ENCODE measurements at regions not wholly inside any gene's neighbourhood (a gene's known extent, or its start where the extent isn't known, plus 50 kb on each side); places are given as distances from the start of the nearest gene placed in this dataset.
"Not testable (repeated sequence)": the region's sequence is repeated elsewhere in the genome, so short reads cannot be mapped to it uniquely, and the experiment has no call there.

DNA sequence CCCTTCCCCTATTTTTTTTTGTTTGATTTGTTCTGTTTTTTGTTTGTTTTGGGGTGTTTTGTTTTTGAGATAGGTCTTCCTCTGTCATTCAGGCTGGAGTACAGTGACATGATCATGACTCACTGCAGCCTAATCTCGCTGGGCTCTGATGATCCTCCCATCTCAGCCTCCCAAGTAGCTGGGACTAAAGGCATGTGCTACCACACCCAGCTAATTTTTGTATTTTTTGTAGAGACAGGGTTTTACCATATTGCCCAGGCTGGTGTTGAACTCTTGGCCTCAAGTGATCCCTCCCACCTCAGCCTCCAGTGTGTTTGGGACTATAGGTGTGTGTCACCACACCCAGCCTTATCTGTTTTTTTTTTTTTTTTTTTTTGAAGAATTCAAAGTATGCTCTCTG is 605.4 kb downstream of the DNAH5 start:
- TF ChIP-seq, protein P1, sequence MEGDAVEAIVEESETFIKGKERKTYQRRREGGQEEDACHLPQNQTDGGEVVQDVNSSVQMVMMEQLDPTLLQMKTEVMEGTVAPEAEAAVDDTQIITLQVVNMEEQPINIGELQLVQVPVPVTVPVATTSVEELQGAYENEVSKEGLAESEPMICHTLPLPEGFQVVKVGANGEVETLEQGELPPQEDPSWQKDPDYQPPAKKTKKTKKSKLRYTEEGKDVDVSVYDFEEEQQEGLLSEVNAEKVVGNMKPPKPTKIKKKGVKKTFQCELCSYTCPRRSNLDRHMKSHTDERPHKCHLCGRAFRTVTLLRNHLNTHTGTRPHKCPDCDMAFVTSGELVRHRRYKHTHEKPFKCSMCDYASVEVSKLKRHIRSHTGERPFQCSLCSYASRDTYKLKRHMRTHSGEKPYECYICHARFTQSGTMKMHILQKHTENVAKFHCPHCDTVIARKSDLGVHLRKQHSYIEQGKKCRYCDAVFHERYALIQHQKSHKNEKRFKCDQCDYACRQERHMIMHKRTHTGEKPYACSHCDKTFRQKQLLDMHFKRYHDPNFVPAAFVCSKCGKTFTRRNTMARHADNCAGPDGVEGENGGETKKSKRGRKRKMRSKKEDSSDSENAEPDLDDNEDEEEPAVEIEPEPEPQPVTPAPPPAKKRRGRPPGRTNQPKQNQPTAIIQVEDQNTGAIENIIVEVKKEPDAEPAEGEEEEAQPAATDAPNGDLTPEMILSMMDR (IDR thresholded peaks at IDR 0.05 in 8 of 11, conservative IDR thresholded peaks at IDR 0.05 in 3 of 11) = no peak
- no peak for TF ChIP-seq POLR2A (IDR thresholded peaks at IDR 0.05)
- TF ChIP-seq POLR2AphosphoS5 (IDR thresholded peaks at IDR 0.05) = no peak
- H3K4me3 ChIP-seq = no peak overlapping the region
- intact Hi-C loops (cut with DNase I; ENCODE audit: low total_unique reads) = no loop called here
- H3K27me3 ChIP-seq (replicated peaks in 1 of 7) = no peaks in the 10 kb centered on the region
- H3K27ac ChIP-seq = no peak overlapping the region
- peaks cover 0 to 61% (median 20%) of the 10 kb centered on the region in 8 donors for H3K9me3 ChIP-seq
- no peaks in the 10 kb centered on the region for H3K36me3 ChIP-seq
- WGBS, 5 donors = 0 to 36% (median 29%) methylated on average over 1 of the region's 1 CpG
- H3K4me1 ChIP-seq = no peaks in the 10 kb centered on the region
- DNase-seq = no peak

DNA sequence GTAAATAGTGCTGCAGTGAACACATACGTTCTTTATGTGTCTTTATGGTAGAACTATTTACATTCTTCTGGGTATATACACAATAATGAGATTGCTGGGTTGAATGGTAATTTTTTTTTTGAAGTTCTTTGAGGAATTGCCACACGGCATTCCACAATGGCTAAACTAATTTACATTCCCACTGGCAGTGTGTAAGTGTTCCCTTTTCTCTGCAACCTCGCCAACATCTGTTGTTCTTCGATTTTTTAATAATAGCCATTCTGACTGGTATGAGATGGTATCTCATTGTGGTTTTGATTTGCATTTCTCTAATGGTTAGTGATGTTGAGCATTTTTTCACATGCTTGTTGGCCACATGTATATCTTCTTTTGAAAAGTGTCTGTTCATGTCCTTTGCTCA is 609.5 kb downstream of the DNAH5 start:
- intact Hi-C loops (cut with DNase I; ENCODE audit: low total_unique reads); H3K4me1 ChIP-seq; H3K4me3 ChIP-seq; H3K27me3 ChIP-seq (replicated peaks in 1 of 7); H3K36me3 ChIP-seq; H3K27ac ChIP-seq; DNase-seq: not testable (repeated sequence)
- 61 to 90% (median 78%) methylated on average over 4 of the region's 4 CpGs for WGBS, 5 donors
- peaks cover 0 to 38% (median 6%) of the 10 kb centered on the region in 8 donors for H3K9me3 ChIP-seq

DNA sequence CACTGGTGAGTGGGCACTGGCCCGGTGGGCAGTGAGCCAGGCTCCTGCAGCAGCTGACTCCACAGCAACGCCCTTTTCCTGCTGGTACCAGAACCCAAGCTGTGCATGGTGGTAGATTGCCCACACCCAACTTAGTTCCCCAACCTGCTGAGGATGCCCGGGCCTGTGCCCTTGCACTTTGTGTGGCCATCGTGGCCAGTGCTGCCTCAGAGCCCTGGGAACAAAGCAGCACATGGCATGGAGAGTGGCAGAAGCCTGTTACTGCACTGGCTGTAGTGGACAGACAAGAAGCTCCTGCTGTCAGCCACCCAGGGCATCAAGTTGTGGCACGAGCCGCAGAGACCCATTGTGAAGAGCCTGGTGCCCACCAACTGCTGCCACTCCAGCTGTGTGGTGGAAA is 612.9 kb downstream of the DNAH5 start:
- TF ChIP-seq POLR2AphosphoS5 (IDR thresholded peaks at IDR 0.05) (no peak), POLR2A (IDR thresholded peaks at IDR 0.05) (no peak)
- TF ChIP-seq, protein P1 (IDR thresholded peaks at IDR 0.05 in 8 of 11, conservative IDR thresholded peaks at IDR 0.05 in 3 of 11) = no peak
- intact Hi-C loops (cut with DNase I; ENCODE audit: low total_unique reads) = no loop called here
- H3K4me3 ChIP-seq = no peak overlapping the region
- H3K27me3 ChIP-seq (replicated peaks in 1 of 7) = no peaks in the 10 kb centered on the region
- H3K27ac ChIP-seq = no peak overlapping the region
- H3K9me3 ChIP-seq = peaks cover 0 to 19% (median 7%) of the 10 kb centered on the region in 8 donors
- 66 to 90% (median 77%) methylated on average over 4 to 6 of the region's 6 CpGs for WGBS, 5 donors
- no peaks in the 10 kb centered on the region for H3K36me3 ChIP-seq
- DNase-seq = no peak
- no peaks in the 10 kb centered on the region for H3K4me1 ChIP-seq

DNA sequence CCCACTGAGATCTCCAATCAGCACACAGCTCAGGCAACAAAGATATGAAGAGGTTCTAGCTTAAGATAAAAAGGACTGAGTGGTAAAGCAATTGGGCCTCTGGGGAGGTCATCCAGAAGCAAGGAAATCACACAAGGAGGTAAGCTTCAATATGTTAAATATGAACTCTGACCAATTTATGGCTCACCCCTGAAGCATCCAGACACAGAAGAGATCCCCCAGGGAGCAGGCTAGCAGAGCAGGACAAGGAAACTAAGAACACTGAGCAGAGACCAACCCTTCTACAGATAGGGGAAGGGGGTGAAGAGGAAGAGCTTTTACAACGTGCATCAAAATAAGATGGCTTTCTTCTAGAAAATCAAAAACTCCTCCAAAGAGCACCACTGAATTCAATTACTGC is 616.2 kb downstream of the DNAH5 start:
- 61 to 83% (median 71%) methylated on average over 1 of the region's 1 CpG for WGBS, 5 donors
- H3K4me1 ChIP-seq = no peaks in the 10 kb centered on the region
- DNase-seq = no peak
- peaks cover 0 to 15% (median 2%) of the 10 kb centered on the region in 8 donors for H3K9me3 ChIP-seq
- intact Hi-C loops (cut with DNase I; ENCODE audit: low total_unique reads) = no loop called here
- H3K27ac ChIP-seq = no peak overlapping the region
- H3K4me3 ChIP-seq = no peak overlapping the region
- H3K36me3 ChIP-seq = no peaks in the 10 kb centered on the region
- no peaks in the 10 kb centered on the region for H3K27me3 ChIP-seq (replicated peaks in 1 of 7)
- TF ChIP-seq, protein P1 (IDR thresholded peaks at IDR 0.05 in 8 of 11, conservative IDR thresholded peaks at IDR 0.05 in 3 of 11) = no peak
- TF ChIP-seq POLR2AphosphoS5 (IDR thresholded peaks at IDR 0.05) = no peak
- no peak for TF ChIP-seq POLR2A (IDR thresholded peaks at IDR 0.05)

DNA sequence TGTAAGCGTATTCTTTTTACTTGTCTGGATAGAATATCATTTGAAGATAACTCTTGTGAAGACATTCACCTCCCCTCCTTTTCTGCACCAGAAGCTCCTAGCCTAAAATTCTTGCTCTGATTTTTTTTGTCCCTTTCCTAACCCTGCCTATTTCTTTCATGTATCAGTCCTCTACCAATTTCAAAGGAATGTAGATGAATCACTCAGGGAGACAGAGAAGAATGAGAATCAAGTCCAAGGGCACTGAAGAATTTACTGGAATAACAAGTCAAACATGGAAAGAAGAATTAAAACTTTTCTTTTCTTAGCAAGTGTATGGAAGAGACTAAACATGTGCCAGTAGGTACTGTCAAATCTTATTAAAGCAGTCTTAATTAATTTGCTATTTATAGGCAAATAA is 618.7 kb downstream of the DNAH5 start:
- no peaks in the 10 kb centered on the region for H3K36me3 ChIP-seq

More for the DNA sequence above, 618.7 kb downstream of the DNAH5 start:
- Histone ChIP-seq H3K27me3 (replicated peaks in 1 of 7) (no peaks in the 10 kb centered on the region), H3K4me3 (no peak overlapping the region), H3K4me1 (no peaks in the 10 kb centered on the region), H3K27ac (no peak overlapping the region), H3K9me3 (peaks cover 0 to 12% (median 2%) of the 10 kb centered on the region in 8 donors)
- DNase-seq = no peak
- no peak for TF ChIP-seq POLR2A (IDR thresholded peaks at IDR 0.05)
- no peak for TF ChIP-seq POLR2AphosphoS5 (IDR thresholded peaks at IDR 0.05)
- TF ChIP-seq, protein P1 (IDR thresholded peaks at IDR 0.05 in 8 of 11, conservative IDR thresholded peaks at IDR 0.05 in 3 of 11) = no peak
- 0 to 94% (median 49%) methylated on average over 1 of the region's 1 CpG for WGBS, 5 donors
- intact Hi-C loops (cut with DNase I; ENCODE audit: low total_unique reads) = no loop called here
